NCI-H2081 (cell line): ENCODE measurements at regions not wholly inside any gene's neighbourhood (a gene's known extent, or its start where the extent isn't known, plus 50 kb on each side); places are given as distances from the start of the nearest gene placed in this dataset.

Experiments used
- DNase-seq, 2 experiments: peaks; one replicate each; lab custom pipeline; 2025; lab: John Stamatoyannopoulos, UW

DNA sequence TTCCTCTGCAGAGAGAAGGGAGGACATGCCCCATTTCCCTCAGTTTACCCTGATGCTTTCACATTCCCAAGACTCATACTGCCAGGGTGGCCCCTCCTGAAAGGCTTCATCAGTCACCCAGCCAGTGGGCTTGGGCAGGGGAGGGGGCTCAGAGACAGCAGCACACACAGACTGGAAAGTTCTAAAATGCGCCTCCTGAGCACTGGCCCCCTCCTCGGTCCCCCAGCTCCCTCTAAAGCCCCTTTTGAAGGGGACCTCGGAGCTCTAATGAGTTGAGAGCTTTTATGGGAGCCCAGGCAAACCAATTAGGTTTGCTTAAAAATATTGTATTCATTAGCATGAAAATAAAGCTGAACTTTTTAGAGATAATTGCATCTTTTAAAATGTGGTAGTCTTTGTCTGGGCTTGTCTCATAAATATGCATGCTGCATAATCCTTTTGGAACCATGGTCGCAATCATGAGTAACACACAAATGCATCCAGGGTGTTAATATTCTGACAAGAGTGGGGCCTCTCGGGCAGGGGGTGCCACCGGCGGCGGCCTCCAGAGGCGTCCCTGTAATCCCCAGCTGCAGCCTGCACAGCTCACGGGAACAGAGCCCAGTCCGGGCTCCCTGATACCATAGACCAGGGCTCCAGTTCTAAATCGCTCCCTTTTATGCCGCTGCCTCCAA is 78.5 kb downstream of the RPLP1 start:
- no peak for DNase-seq

DNA sequence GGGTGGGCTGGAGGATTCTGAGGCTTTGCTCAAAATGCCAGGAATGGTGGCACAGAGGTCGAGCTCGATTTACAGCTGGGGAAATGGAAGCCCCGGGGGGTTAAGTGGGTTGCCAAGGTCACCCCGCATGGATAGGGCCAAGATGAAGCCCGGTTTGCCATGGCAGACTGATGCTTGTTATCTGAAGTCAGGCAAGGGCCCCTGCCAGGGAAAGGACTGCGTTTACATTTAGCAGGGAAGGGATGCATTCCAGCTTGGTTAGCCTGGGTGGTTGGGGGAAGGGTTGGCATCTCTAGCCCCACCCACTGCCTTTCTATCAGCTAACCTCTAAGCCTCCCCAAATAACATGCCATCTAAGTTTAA is 79.0 kb downstream of the RPLP1 start:
- DNase-seq, result peak in 1 of 2 experiments; percentile 42

DNA sequence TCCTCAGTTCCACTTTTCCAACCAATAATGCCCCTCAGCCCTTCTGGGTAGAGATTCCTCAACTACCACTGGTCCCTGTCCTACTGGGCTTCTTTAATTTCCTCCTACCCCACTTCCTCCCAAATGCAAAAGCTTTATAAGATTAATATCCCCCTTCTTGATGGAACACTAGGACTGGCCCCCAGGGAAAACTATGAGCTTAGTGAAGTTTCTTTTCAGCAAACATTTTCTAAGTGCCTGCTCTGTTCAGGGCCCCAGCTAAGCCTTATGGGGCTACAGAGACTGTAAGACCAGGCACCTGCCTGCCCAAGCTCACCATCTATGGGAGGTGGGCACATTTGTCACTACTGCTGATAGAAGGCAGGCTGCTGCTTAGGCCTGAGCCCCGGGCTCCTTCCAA is 79.4 kb downstream of the RPLP1 start:
- no peak for DNase-seq

DNA sequence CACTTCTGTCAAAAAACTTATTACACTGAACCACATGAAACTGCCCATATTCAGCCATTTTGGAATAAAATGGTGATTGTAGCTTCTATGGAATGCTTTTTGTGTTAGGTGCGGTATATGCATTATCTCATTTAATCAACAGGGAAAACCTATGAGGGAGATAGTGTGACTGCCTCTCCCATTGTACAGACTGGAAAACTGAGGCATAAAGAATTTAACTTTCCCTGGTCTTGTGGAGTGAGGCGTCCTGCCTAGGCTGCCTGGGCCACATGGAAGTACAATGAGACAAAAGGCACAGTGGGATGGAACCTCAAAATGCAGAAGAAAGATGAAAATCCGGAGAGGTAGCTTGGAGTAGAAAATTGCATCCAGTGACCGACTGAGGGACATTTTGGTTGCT is 80.2 kb downstream of the RPLP1 start:
- no peak for DNase-seq

DNA sequence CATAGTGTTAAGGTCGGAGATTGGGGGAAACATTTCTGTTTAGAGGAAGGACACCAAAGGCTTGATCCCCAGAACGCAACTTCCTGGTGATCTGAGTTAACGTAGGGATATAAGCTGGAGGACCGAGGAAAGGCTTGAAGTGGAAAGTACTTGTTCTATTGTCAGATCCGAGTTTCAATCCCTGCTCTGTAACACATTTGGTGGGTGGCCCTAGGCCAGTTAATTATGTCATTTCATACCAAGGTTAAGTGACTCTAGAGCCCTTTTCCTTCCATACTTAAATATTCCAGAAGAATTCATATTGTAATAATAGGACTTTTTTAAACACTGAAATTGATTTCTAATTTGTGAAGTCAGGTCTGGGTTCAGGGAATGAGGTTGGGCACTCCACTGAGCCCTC is 80.9 kb downstream of the RPLP1 start:
- DNase-seq, result no peak

DNA sequence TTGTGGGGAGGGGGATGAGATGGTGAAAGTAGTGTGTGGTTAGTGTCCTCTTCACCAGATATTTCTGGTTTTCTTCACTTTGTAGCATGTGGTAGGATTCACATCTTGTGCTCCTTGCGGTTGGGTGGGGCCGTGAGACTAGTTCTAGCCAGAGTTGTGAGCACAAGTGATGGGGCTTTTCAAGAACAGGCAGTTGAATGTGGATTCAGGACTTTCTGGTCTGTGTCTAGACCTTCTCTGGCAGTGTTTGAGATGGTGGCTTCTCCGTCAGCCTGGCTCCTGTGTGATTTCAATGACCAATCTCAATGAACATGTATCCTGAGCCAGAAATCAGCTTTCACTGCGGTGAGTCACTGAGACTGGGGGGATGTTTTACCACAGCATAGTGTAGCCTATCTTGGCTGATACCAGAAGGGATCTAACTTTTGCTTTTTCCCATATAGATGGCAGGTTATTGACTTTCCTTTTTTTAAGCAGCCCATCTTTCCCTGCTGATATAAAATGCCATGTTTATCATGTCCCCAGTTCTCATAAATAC is 82.6 kb downstream of the RPLP1 start:
- no peak for DNase-seq

DNA sequence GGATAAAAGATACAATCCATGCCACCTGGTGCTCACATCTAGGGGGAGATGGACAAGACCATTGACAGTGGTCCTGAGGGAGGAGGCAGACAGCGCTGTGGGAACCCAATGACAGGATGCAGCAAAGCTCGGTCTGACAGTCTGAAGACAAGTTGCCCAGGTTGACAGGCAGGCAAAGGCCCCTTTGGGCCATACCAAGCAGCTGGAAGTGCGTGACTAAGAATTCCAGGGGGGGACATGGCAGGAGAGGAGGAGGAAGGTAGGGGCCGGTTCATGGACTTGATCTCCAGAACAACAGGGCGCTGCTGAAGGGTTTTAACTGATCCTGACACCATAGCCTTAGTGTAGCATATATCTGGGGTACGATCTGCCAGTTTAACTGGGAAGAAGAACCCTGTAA is 83.4 kb downstream of the RPLP1 start:
- DNase-seq, result no peak

DNA sequence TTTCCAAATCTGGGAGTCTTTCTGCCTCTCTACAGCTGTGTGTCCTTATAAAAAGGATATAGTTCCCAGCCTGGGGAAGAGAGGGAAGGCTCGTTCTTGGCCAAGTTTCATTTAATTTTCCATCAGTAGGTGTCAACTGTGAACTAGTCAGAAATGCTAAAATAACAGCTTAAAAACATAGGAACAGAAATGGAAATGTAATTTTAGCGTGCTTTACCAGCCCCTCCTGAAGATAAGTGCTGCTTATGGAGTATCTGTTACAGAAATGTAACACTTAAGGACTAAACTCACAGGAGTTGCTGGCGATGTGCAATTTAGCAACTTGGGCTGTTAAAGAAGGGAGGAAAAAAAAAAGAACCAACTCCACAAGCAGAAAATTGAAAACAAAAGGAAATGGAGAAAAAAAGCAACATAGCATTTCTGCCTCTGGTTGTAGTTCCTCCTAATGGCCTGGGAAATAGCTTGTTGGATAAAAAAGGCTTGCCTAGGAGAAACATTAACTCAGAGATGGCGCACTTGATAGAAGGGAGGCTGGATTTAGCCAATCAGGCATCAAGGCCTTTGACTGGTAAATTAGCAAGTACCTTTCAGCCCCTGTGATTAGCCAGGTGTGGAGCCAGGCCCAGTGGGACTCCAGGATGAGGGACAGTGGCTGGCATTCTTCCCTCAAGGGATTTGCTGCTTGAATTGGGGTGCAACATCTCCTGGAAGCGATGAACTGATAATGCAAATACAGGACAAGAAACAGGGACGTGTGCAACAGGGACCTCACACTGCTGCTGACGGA is 84.3 kb downstream of the RPLP1 start:
- DNase-seq, result peak; percentile 38 to 82

DNA sequence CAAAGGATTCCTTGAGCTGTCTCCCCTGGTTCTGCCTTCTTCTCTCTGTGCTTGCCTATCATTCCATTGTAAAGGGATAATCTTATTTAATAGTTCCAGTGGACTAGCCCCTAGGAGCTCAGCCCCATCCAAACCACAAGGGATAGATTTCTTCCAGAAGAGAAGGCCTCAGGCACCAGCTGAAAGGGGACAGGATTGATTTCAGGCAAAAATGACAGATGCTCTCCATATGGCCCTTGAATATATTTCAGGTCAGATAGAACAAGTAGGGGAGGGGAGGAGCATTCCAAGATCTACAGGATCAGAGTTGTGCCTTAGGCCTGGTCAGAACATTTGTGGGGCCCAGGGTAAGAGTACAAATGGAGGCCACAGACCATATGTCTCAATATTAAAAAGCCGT is 85.3 kb downstream of the RPLP1 start:
- no peak for DNase-seq

DNA sequence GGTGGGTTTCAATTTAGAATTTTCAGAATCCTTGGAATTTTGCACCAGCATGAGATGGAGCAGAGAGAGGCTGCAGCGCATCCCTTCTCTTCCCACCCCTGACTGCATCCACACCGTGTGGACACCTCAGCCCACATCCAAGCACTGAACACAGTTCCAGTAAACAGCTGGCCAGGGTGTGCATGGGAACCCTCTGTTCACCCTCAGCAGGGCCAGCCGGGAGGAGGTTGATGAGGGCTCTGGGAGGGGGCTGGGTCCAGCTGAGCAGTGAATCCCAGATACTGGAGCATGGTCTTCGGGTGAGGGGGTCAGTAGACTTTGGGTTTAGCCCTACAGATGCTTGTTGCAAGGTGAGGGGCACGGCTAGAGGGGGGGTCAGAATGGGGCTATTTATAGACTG is 85.8 kb downstream of the RPLP1 start:
- no peak for DNase-seq

DNA sequence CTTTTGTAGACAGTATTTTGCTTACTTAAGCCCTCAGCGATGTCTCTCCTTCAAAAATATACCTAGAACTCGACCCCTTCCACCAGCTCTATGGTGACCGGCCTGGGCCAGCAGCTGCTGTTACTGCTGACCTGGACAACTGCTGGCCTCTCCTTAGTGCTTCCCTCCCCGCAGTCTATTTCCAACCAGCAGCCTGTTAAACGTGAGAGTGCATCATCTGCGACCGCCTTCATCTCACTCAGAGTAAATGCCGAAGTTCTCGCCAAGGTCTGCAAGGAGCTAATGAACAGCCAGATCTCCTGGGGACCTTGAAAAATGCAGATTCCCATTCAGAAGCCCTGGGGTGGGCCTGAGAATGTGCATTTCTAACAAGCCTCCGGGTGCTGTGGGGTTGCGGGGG is 86.7 kb downstream of the RPLP1 start:
- no peak for DNase-seq

DNA sequence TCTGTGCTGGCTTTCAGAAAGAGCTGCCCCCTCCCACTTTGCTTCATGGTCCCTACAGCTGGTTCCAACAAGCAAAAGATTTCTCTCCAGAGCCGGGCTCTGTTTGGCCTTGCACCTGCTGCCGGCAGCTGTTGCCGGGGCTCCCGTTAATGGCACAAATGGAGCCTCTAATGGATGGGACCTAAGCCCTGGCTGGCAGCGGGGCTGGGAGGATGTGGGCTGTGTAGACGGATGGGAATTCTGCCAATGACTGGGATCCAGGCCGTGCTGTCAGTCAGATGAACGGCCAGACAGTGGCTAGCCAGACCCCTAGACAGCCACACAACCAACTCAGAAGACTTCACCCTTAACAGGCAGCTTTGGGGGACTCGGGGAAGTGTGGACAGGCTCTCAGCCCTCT is 88.0 kb downstream of the RPLP1 start:
- peak; percentile 77 to 96 for DNase-seq

DNA sequence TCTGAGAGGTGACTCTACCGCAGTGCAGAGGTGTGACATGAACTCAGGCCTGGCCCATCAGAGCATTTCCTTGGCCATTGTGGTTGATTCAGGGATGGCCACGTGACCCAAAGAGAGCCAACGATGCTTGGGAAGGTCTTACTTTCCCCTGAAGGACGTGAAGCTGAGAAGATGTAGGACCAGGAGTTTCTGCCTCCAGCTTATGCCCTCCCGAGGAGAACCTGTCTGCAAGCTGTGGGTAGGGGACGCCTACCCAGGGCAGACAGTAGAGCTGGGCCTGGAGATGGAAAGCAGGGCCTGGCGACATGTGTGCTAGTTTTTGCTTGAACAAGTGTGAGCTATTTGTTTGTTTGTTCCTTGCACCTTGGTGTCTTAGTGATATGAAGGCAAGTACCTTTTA is 89.4 kb downstream of the RPLP1 start:
- DNase-seq, result no peak

DNA sequence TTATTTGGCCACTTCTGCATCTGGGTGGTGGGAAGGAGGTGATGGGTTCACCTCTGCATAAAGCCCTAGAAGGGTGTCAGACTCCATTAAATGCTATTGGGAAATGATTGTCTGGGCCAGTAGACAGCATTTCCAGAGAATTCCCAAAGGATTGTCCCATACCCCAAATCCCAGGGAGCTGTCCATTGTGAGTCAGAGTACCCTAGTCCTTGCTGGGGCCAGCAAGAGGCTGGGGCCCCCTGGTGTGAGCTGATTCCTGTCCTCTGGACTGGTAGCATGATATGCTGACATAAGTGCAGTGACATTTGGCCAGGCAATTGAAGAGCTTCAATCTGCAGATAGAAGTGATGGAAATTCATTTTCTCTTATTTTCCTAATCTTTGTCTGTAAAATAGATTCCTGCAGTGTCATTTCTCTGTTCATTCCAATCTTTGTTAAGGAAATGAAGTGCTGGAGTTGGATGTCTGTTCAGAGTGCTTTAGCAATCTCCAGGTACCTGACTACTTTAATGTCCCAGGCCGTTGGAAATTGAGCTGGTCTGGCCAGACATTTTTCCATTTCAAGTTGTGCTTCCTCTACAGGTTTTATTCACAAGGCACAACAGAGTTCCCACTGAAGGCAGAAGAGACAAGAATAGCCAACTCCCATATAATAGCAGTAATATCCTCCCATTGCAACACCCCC is 91.2 kb downstream of the RPLP1 start:
- DNase-seq, result no peak

DNA sequence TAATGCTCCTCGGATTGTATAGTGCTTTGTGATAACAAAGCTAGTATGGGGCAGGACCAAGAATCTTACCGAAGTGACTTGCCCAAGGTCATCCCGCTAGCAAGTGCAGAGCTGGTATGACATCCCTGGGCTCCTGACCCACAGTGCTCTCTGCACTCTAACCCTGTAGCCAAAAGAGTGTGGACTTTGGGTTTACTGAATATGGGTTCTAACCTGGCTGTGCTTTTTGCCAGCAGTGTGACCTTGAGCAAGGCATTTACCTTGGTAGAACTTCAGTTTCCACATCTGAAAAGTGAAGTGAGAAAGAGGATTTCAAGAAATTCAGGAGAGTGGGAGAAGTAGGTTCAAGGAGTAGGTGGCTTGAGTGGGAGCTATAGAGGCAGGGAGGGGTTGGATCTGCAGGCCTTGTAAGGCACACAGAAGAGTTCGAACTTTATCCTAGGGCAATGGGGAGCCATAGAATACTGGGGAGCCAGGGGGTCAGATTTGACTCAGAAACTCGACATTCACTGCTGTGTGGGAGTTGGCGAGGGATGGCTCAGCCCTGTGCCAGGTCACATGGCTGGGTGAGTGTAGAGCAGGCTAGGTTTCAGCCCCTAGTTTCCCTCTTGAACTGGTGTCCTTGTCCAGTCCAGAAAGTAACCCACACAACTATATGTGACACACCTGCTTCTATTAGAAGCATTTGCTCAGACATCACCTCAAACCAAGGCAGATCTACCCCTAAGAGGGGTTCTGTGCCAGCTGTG is 91.9 kb downstream of the RPLP1 start:
- no peak for DNase-seq

DNA sequence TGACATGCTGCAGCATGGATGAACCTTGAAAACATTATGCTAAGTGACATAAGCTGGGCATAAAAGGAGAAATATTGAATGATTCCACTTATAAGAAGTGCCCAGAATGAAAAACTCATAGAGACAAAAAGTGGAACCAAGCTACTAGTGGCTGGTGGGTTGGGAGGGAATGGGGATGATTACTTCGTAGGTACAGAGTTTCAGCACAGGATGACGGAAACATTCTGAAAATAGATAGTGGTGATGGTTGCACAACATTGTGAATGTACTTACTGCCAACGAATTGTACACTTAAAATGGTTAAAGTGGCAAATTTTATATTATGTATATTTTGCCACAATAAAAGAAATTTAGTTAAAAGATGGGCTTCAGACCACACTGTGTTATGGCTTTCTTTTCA is 93.6 kb downstream of the RPLP1 start:
- DNase-seq, result no peak

DNA sequence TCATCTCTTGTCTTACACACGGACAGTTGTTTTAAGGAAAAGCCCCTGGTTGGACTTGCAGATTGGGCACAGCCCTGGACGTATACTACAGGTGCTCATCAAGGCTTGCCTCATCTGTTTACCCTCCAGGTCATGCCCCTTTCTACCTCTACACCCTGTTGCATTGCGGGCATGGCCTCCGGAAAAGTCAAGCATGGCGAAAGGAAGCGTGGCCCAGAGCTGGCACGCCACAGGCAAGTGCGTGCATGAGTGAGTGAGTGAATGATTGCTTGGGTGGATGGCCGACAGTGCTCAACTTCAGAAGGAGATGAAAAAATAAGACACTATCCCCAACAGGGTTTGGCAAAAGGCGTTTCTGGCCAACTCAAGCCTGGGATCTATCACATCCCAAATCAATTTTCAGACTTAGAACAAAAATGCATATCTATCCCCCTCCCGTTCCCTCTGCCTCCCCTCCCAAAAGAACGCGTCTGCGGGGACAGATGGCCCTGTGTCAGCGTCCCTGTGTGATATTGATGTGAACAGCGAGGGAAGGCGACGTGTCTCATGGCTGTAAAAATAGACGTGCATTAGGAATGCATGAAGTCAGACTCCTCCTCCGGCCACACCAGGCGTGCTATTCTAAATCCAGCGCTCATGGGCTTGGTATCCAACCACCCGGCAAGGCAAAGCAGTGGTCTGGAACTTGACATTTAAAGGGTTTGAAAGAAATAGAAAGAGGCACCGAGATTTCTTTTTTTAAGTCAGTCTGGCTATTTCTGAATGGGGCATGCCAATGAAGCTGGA is 96.0 kb downstream of the RPLP1 start:
- DNase-seq, result no peak

DNA sequence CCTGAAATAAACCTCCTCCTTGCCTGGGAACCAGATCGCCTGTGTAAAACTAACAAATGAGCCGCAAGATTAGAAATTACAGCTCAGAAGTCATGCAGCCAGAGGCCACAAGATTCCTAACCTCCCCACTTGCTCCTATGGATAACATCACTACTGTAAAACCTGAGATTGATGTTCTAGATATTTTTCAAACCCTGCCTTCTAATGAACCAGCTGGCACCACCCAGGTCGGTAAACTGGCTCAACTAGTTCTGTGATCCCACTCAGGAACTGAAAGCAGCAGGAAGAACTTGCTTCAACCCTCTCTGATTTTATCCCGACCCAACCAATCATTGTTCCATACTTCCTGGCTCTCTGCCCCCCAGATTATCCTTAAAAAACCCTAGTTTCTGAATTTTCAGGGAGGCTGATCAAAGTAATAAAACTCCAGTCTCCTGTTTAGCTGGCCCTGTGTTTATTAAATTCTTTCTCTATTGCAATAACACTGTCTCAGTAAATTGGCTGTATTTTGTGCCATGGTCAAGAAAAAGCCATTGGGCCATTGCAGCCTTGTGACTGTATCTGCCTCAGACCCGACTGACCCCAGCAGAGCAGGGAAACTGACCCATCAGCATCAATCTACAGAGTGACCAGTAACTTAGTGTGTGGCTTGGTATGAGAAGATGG is 98.9 kb downstream of the RPLP1 start:
- no peak for DNase-seq

DNA sequence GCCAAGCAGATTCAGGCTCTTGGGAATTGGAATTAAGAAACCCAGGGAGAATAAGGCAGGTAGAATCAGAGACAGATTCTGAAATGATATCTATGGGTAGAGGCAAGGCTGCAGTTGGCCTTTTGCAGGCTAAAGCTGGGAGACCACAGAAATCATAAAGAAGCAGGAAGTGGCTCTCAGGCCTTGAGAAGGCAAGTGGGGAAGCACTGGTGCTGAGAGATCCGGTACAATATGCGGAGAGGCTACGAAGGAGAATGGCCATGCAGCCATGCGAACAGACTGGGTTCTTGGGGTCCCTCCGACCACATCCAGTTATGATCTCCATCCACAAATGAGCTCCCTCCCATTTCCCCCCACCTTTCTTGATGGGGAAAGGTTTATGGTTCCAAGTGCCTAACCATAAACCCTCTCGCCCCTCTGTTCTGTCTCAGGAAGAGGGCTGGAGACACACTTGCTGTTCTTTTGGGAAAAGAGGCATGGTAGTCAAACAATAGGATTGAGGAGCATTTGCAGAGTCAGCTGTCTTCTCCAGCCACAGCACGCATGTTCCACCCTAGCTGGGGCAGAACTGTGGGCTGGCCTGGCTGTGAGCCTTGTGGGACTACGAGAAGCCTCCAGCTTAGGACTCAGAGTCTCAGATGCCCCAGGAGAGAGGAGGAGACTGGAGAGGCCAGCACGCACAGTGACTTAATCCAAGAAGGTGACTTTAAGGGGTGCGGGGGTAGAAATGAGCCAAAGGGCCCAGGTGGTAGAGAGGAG is 99.6 kb downstream of the RPLP1 start:
- no peak for DNase-seq

DNA sequence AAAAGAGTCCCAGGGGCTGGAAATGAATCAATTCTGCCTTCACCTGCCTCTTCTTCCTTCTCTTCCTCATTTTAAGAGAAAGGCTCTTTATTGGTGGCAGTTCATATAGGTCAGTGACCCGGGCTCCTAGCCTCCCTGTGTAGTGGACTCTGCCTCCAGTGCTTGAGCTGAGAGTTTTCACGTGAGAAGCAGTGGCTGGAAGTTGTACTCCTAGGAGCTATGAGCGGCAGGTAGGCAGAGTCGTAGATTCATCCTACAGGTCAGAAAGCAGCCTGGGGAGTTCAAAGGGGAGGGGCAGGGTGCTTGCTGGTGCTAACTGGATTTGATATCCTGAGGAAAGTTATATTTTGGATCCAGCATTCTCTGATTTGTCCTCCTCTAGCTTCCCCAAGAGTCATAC is 101.1 kb downstream of the RPLP1 start:
- no peak for DNase-seq
